ENCODE measurements at regions not wholly inside any gene's neighbourhood (a gene's known extent, or its start where the extent isn't known, plus 50 kb on each side); places are given as distances from the start of the nearest gene placed in this dataset.

DNA sequence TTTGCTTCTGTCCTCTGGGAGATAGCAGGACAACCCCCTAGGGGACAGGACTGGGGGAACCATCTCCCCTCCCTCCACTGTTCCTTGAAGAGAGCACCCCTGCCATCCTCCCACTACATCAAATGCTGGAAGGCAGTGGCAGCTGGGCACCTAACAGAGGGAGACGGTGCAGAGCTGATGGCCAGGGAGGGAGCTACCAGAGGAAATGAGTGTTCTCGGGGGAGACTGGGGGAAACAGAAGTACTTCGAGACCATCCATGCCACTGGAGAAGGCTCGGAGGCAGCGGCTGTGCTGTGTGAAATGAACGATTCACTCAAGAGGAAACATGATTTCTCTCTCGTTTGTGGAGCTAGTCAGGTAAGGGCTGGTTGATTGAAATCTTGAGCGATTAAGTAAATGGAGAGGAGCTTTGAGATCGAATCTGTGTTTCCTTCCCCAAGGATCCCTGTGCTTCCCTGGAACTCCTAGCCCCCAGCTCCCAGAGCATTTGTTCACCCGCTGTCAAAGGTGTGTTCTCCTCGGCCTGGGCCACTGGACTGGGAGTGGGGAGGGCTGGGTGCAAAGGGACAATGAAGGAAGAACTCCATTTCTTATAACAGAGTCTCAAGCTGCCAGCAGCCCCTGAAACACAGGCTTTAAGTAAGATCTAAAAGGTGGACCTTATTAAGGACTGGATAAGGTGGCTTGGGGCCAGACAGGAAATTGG, 261.3 kb upstream of the MOCS1 start:
- no peak overlapping the region for H3K27ac Mint-ChIP-seq

DNA sequence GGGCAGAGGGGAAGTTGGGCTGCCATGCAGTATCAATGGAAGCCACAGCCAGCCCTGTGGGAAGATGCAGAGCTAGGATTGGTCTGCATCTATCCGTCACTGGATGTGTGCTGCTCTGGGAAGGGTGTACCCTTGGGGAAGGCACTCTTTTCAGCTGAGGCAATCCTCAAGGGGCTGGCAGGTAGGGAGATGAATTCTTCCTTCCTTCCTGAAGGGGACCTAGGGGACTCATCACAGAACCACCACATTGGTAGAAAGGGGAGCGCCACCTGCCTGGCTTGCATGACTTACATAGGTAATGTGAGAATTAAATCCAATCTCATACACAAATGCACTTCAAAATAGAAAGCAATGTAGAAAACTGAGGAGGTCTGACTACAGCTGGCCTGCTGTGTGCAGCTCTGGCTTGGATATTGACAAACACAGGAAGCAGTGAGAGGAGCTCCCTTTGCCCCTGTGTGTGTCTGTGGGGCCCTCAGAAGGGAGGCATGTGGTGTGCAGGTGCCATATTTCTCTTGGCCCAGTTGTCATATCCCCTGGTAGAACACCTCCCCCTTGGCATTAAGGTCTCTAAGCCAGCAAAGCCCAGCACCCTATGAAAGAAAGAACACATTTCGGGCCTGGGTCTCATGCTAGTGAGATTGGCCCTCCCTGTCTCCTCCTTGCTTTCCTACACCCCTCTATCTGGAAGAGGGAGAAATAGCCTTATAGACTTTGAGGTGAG, 260.3 kb upstream of the MOCS1 start:
- H3K27ac Mint-ChIP-seq: no peak overlapping the region
- no peak for DNase-seq (ENCODE audit: low spot score)
- no peaks in the 10 kb centered on the region for H3K4me1 Mint-ChIP-seq (ENCODE audit: low read depth)
- no peaks in the 10 kb centered on the region for H3K27me3 Mint-ChIP-seq (ENCODE audit: low read depth)
- no peaks in the 10 kb centered on the region for H3K36me3 Mint-ChIP-seq (ENCODE audit: low read depth)
- no peaks in the 10 kb centered on the region for H3K9me3 Mint-ChIP-seq
- H3K4me3 Mint-ChIP-seq (ENCODE audit: low read depth): no peak overlapping the region
- intact Hi-C loops (cut with micrococcal nuclease): no loop called here

More for the DNA sequence above, 261.3 kb upstream of the MOCS1 start:
- no peak for DNase-seq (ENCODE audit: low spot score)
- Mint-ChIP-seq H3K27me3 (ENCODE audit: low read depth) (no peaks in the 10 kb centered on the region), H3K4me1 (ENCODE audit: low read depth) (no peaks in the 10 kb centered on the region), H3K36me3 (ENCODE audit: low read depth) (no peaks in the 10 kb centered on the region), H3K4me3 (ENCODE audit: low read depth) (no peak overlapping the region), H3K9me3 (no peaks in the 10 kb centered on the region)
- intact Hi-C loops (cut with micrococcal nuclease): no loop called here

DNA sequence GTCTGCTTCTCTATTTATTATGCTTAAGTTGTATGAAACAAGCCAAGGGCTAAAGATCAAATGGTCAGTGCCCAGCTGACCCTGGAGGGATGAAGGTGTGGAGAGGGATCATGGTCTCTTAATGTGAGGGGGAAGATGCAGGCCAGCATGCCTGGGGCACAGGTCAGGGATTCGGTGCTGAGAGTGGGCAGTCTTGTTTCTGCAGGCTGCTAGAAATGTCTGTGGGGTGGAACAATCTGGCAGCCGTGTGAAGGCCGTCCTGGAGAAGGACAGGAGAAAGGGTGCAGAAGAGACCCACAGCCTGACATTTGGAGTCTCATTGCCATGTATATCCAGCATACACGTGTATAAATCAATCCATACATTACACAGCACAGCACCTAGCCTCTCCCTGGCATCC, 258.3 kb upstream of the MOCS1 start:
- no peaks in the 10 kb centered on the region for H3K9me3 Mint-ChIP-seq
- H3K4me1 Mint-ChIP-seq (ENCODE audit: low read depth): no peaks in the 10 kb centered on the region
- intact Hi-C loops (cut with micrococcal nuclease): no loop called here
- no peaks in the 10 kb centered on the region for H3K36me3 Mint-ChIP-seq (ENCODE audit: low read depth)
- DNase-seq (ENCODE audit: low spot score): no peak
- no peaks in the 10 kb centered on the region for H3K27me3 Mint-ChIP-seq (ENCODE audit: low read depth)
- no peak overlapping the region for H3K4me3 Mint-ChIP-seq (ENCODE audit: low read depth)
- H3K27ac Mint-ChIP-seq: no peak overlapping the region

DNA sequence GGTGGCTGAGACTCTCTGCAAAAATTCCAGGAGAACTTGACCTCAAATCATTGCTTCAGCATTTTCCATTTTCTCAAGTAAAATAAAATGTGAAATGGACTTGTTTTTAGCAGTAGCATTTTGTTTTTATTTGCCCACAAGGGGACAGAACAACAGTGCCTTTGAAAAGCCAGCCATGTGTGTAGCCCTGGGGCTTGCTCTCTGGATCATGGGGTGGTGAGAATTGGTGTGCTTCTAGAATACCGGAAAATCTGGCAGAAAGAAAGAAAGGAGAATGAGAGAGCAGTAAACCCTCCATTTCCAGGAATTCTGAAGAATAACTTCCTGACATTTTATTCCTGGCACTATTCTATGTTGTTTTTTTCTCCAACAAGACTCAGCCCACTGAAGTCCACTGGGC, 254.7 kb upstream of the MOCS1 start:
- no peak overlapping the region for H3K27ac Mint-ChIP-seq
- no peak for DNase-seq (ENCODE audit: low spot score)
- no peaks in the 10 kb centered on the region for H3K36me3 Mint-ChIP-seq (ENCODE audit: low read depth)

GRCh38 chr6:40187535-40188144, 253.4 kb upstream of the MOCS1 start:
- Mint-ChIP-seq H3K4me1 (ENCODE audit: low read depth) (no peaks in the 10 kb centered on the region), H3K36me3 (ENCODE audit: low read depth) (no peaks in the 10 kb centered on the region), H3K27me3 (ENCODE audit: low read depth) (no peaks in the 10 kb centered on the region), H3K27ac (no peak overlapping the region), H3K9me3 (peaks cover 21% of the 10 kb centered on the region), H3K4me3 (ENCODE audit: low read depth) (no peak overlapping the region)
- intact Hi-C loops (cut with micrococcal nuclease): no loop called here
- no peak for DNase-seq (ENCODE audit: low spot score)

More for the DNA sequence above, 254.7 kb upstream of the MOCS1 start:
- Mint-ChIP-seq H3K4me1 (ENCODE audit: low read depth) (no peaks in the 10 kb centered on the region), H3K27me3 (ENCODE audit: low read depth) (no peaks in the 10 kb centered on the region), H3K9me3 (peaks cover 8% of the 10 kb centered on the region), H3K4me3 (ENCODE audit: low read depth) (no peak overlapping the region)
- intact Hi-C loops (cut with micrococcal nuclease): no loop called here

GRCh38 chr6:40185486-40185885, 251.2 kb upstream of the MOCS1 start:
- H3K4me1 Mint-ChIP-seq (ENCODE audit: low read depth): no peaks in the 10 kb centered on the region
- no peak overlapping the region for H3K4me3 Mint-ChIP-seq (ENCODE audit: low read depth)
- no peak overlapping the region for H3K27ac Mint-ChIP-seq
- peaks cover 25% of the 10 kb centered on the region for H3K9me3 Mint-ChIP-seq
- H3K36me3 Mint-ChIP-seq (ENCODE audit: low read depth): no peaks in the 10 kb centered on the region
- no peak for DNase-seq (ENCODE audit: low spot score)
- intact Hi-C loops (cut with micrococcal nuclease): no loop called here
- H3K27me3 Mint-ChIP-seq (ENCODE audit: low read depth): no peaks in the 10 kb centered on the region

GRCh38 chr6:40183902-40184301, 249.6 kb upstream of the MOCS1 start:
- no peaks in the 10 kb centered on the region for H3K36me3 Mint-ChIP-seq (ENCODE audit: low read depth)
- intact Hi-C loops (cut with micrococcal nuclease): no loop called here
- H3K27me3 Mint-ChIP-seq (ENCODE audit: low read depth): no peaks in the 10 kb centered on the region
- peaks cover 25% of the 10 kb centered on the region for H3K9me3 Mint-ChIP-seq
- no peak overlapping the region for H3K4me3 Mint-ChIP-seq (ENCODE audit: low read depth)
- no peak overlapping the region for H3K27ac Mint-ChIP-seq
- no peaks in the 10 kb centered on the region for H3K4me1 Mint-ChIP-seq (ENCODE audit: low read depth)
- DNase-seq (ENCODE audit: low spot score): no peak

GRCh38 chr6:40181367-40181766, 247.1 kb upstream of the MOCS1 start:
- no peaks in the 10 kb centered on the region for H3K36me3 Mint-ChIP-seq (ENCODE audit: low read depth)

GRCh38 chr6:40180271-40180670, 246.0 kb upstream of the MOCS1 start:
- no peak for DNase-seq (ENCODE audit: low spot score)
- no peaks in the 10 kb centered on the region for H3K27me3 Mint-ChIP-seq (ENCODE audit: low read depth)
- H3K27ac Mint-ChIP-seq: no peak overlapping the region
- H3K9me3 Mint-ChIP-seq: peaks cover 25% of the 10 kb centered on the region
- H3K4me3 Mint-ChIP-seq (ENCODE audit: low read depth): no peak overlapping the region
- intact Hi-C loops (cut with micrococcal nuclease): no loop called here
- H3K4me1 Mint-ChIP-seq (ENCODE audit: low read depth): no peaks in the 10 kb centered on the region
- H3K36me3 Mint-ChIP-seq (ENCODE audit: low read depth): no peaks in the 10 kb centered on the region

More at GRCh38 chr6:40181367-40181766, 247.1 kb upstream of the MOCS1 start:
- Mint-ChIP-seq H3K9me3 (peaks cover 25% of the 10 kb centered on the region), H3K27me3 (ENCODE audit: low read depth) (no peaks in the 10 kb centered on the region), H3K27ac (no peak overlapping the region), H3K4me3 (ENCODE audit: low read depth) (no peak overlapping the region), H3K4me1 (ENCODE audit: low read depth) (no peaks in the 10 kb centered on the region)
- intact Hi-C loops (cut with micrococcal nuclease): no loop called here
- no peak for DNase-seq (ENCODE audit: low spot score)

DNA sequence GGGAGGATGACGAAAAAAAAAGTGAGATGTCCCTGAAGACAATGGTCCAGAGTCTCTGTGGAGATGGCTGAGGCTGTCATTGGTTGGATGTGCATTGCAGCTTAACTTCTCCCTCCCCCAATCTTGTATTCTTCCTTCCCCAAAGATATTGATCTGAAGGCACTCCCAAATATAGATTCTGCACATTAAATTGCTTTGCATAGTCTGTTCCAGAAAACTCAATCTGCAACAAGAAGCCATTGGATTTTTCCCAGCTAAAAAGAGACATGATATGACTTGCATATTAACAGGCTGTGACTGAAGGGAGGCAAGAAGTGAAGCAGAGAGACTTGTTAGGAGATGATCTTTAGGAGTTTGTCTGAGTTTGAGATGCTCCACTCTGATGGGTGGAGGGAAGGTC, 245.2 kb upstream of the MOCS1 start:
- Mint-ChIP-seq H3K9me3 (peaks cover 22% of the 10 kb centered on the region), H3K36me3 (ENCODE audit: low read depth) (no peaks in the 10 kb centered on the region), H3K4me3 (ENCODE audit: low read depth) (no peak overlapping the region), H3K27ac (no peak overlapping the region), H3K4me1 (ENCODE audit: low read depth) (no peaks in the 10 kb centered on the region), H3K27me3 (ENCODE audit: low read depth) (no peaks in the 10 kb centered on the region)
- intact Hi-C loops (cut with micrococcal nuclease): no loop called here
- DNase-seq (ENCODE audit: low spot score): no peak

DNA sequence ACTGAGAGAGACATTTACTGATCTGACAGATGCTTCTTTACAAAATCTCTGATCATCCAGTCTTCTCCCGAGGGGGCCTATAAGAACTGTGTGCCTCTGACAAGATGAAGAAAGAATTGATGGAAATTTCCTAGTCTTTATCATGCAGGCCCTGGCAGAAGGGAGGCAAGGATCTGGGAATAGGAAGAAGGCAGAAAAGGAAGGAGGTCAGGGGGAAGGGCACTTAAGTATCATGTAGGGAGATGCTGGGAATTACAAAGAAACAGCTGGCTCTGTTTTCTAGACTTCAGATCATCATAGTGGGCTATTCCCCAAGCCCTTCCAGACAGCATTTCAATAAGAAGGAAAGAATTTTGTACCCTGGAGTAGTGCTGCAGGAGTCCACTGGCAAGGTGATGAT, 243.3 kb upstream of the MOCS1 start:
- no peak for DNase-seq (ENCODE audit: low spot score)
- H3K4me1 Mint-ChIP-seq (ENCODE audit: low read depth): no peaks in the 10 kb centered on the region
- intact Hi-C loops (cut with micrococcal nuclease): no loop called here
- H3K36me3 Mint-ChIP-seq (ENCODE audit: low read depth): no peaks in the 10 kb centered on the region
- H3K4me3 Mint-ChIP-seq (ENCODE audit: low read depth): no peak overlapping the region
- H3K9me3 Mint-ChIP-seq: peaks cover 4% of the 10 kb centered on the region
- H3K27ac Mint-ChIP-seq: no peak overlapping the region
- no peaks in the 10 kb centered on the region for H3K27me3 Mint-ChIP-seq (ENCODE audit: low read depth)

DNA sequence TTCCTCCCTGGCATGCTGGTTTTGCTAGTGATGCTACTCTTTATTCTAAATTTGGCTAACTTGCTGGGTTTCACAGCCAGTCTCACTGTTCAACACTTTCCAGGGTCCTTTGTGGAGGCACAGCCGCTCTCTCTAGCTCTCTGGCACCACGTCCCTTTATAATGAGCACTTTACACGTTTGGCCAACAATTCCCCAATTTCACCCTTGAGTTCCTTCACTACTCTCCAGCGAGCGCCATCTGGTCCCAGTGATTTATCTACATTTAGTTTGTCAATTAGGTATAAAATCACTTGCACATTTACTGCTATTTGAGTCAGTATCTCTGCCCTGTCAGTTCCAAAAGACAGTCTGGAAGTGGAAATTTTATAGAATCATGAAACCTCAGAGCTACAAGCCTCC, 241.9 kb upstream of the MOCS1 start:
- H3K4me1 Mint-ChIP-seq (ENCODE audit: low read depth): no peaks in the 10 kb centered on the region
- no peaks in the 10 kb centered on the region for H3K9me3 Mint-ChIP-seq
- no peaks in the 10 kb centered on the region for H3K36me3 Mint-ChIP-seq (ENCODE audit: low read depth)
- intact Hi-C loops (cut with micrococcal nuclease): no loop called here
- H3K27me3 Mint-ChIP-seq (ENCODE audit: low read depth): no peaks in the 10 kb centered on the region
- no peak overlapping the region for H3K27ac Mint-ChIP-seq
- H3K4me3 Mint-ChIP-seq (ENCODE audit: low read depth): no peak overlapping the region
- DNase-seq (ENCODE audit: low spot score): no peak

GRCh38 chr6:40172272-40172671, 238.0 kb upstream of the MOCS1 start:
- Mint-ChIP-seq H3K4me1 (ENCODE audit: low read depth) (no peaks in the 10 kb centered on the region), H3K27me3 (ENCODE audit: low read depth) (no peaks in the 10 kb centered on the region), H3K27ac (no peak overlapping the region), H3K4me3 (ENCODE audit: low read depth) (no peak overlapping the region), H3K9me3 (no peaks in the 10 kb centered on the region), H3K36me3 (ENCODE audit: low read depth) (no peaks in the 10 kb centered on the region)
- no peak for DNase-seq (ENCODE audit: low spot score)
- intact Hi-C loops (cut with micrococcal nuclease): no loop called here
